ENCODE measurements at regions not wholly inside any gene's neighbourhood (a gene's known extent, or its start where the extent isn't known, plus 50 kb on each side); places are given as distances from the start of the nearest gene placed in this dataset.

GRCh38 chr2:184137955-184138354 is 460.4 kb upstream of the ZNF804A start:
- no peak for TF ChIP-seq CTCF (optimal IDR thresholded peaks at IDR 0.05 in 1 of 3, IDR thresholded peaks at IDR 0.05 in 1 of 3, conservative IDR thresholded peaks at IDR 0.05 in 1 of 3; ENCODE audit: extremely low read depth in 1 of 3, insufficient read depth in 2 of 3, low read length in 3 of 3)
- TF ChIP-seq EZH2 (IDR thresholded peaks at IDR 0.05; ENCODE audit: low read length), result no peak
- H2AFZ ChIP-seq (ENCODE audit: control insufficient read depth, low read length), result no peak overlapping the region
- dilution Hi-C loops (cut with MboI; ENCODE audit: extremely low pct_ligation_motif_present, low sequenced_read_pairs), result no loop called here
- DNase-seq (ENCODE audit: low read depth, low spot score) (no peak), FAIRE-seq (no peak)
- H3K9ac ChIP-seq (ENCODE audit: control insufficient read depth, extremely low read depth, insufficient read depth, low read length), result no peak overlapping the region
- no peaks in the 10 kb centered on the region for H3K9me3 ChIP-seq (ENCODE audit: control insufficient read depth, low read depth, low read length)
- no peak overlapping the region for H3K4me3 ChIP-seq (ENCODE audit: control insufficient read depth in 2 of 3, extremely low read depth in 1 of 3, insufficient read depth in 2 of 3, low read depth in 1 of 3, low read length in 3 of 3)
- no peaks in the 10 kb centered on the region for H3K36me3 ChIP-seq (ENCODE audit: control insufficient read depth in 2 of 2, extremely low read depth in 1 of 2, insufficient read depth in 2 of 2, low read length in 2 of 2)
- no peak overlapping the region for H3K27ac ChIP-seq (ENCODE audit: control insufficient read depth, insufficient read depth, low read length)
- H3K4me1 ChIP-seq (ENCODE audit: control insufficient read depth, extremely low read depth, insufficient read depth, low read length), result no peaks in the 10 kb centered on the region
- H3K9me1 ChIP-seq (ENCODE audit: control insufficient read depth, extremely low read depth, insufficient read depth, low read length), result no peaks in the 10 kb centered on the region
- no peaks in the 10 kb centered on the region for H3K27me3 ChIP-seq (ENCODE audit: control insufficient read depth, extremely low read depth, insufficient read depth, low read length)
- H4K20me1 ChIP-seq (ENCODE audit: control insufficient read depth, extremely low read depth, insufficient read depth, low read length), result no peaks in the 10 kb centered on the region
- no peak overlapping the region for H3K4me2 ChIP-seq (ENCODE audit: control insufficient read depth, extremely low read depth, insufficient read depth, low read depth, low read length)
- no peaks in the 10 kb centered on the region for H3K79me2 ChIP-seq (ENCODE audit: control insufficient read depth, insufficient read depth, low read length)

GRCh38 chr2:184141866-184142265 is 456.5 kb upstream of the ZNF804A start:
- TF ChIP-seq EZH2 (IDR thresholded peaks at IDR 0.05; ENCODE audit: low read length) (no peak), CTCF (optimal IDR thresholded peaks at IDR 0.05 in 1 of 3, IDR thresholded peaks at IDR 0.05 in 1 of 3, conservative IDR thresholded peaks at IDR 0.05 in 1 of 3; ENCODE audit: extremely low read depth in 1 of 3, insufficient read depth in 2 of 3, low read length in 3 of 3) (no peak)

More at GRCh38 chr2:184141866-184142265, 456.5 kb upstream of the ZNF804A start:
- Histone ChIP-seq H3K9me1 (ENCODE audit: control insufficient read depth, extremely low read depth, insufficient read depth, low read length) (no peaks in the 10 kb centered on the region), H3K9ac (ENCODE audit: control insufficient read depth, extremely low read depth, insufficient read depth, low read length) (no peak overlapping the region), H3K4me1 (ENCODE audit: control insufficient read depth, extremely low read depth, insufficient read depth, low read length) (no peaks in the 10 kb centered on the region), H4K20me1 (ENCODE audit: control insufficient read depth, extremely low read depth, insufficient read depth, low read length) (no peaks in the 10 kb centered on the region), H3K79me2 (ENCODE audit: control insufficient read depth, insufficient read depth, low read length) (no peaks in the 10 kb centered on the region), H2AFZ (ENCODE audit: control insufficient read depth, low read length) (no peak overlapping the region), H3K4me3 (ENCODE audit: control insufficient read depth in 2 of 3, extremely low read depth in 1 of 3, insufficient read depth in 2 of 3, low read depth in 1 of 3, low read length in 3 of 3) (no peak overlapping the region), H3K27me3 (ENCODE audit: control insufficient read depth, extremely low read depth, insufficient read depth, low read length) (no peaks in the 10 kb centered on the region), H3K9me3 (ENCODE audit: control insufficient read depth, low read depth, low read length) (no peaks in the 10 kb centered on the region), H3K4me2 (ENCODE audit: control insufficient read depth, extremely low read depth, insufficient read depth, low read depth, low read length) (no peak overlapping the region), H3K36me3 (ENCODE audit: control insufficient read depth in 2 of 2, extremely low read depth in 1 of 2, insufficient read depth in 2 of 2, low read length in 2 of 2) (no peaks in the 10 kb centered on the region), H3K27ac (ENCODE audit: control insufficient read depth, insufficient read depth, low read length) (no peak overlapping the region)
- FAIRE-seq, result no peak
- DNase-seq (ENCODE audit: low read depth, low spot score), result no peak
- dilution Hi-C loops (cut with MboI; ENCODE audit: extremely low pct_ligation_motif_present, low sequenced_read_pairs), result no loop called here

Data from keratinocyte (primary cell).